Karpas-422 (cell line): ENCODE measurements at regions not wholly inside any gene's neighbourhood (a gene's known extent, or its start where the extent isn't known, plus 50 kb on each side); places are given as distances from the start of the nearest gene placed in this dataset.

Experiments
- DNase-seq: peaks from one replicate; pipeline ENCODE4 v3.0.0-alpha.2; 2015
- H2AFZ ChIP-seq: fragments of 200-600 bp; sonication (generic); 2 replicates; pipeline ENCODE4 v1.6.1; 2014; ENCODE audit warnings: antibody characterized with exemption, low read length, mixed read lengths
- H3K27ac ChIP-seq: fragments of 200-600 bp; sonication (generic); 2 replicates; pipeline ENCODE4 v1.5.1; 2014; ENCODE audit warnings: mild to moderate bottlenecking, low read length, moderate library complexity
- H3K27me3 ChIP-seq: fragments of 200-600 bp; sonication (generic); 2 replicates; pipeline ENCODE4 v1.6.1; 2014; ENCODE audit warnings: low read length, mixed read lengths
- H3K36me3 ChIP-seq: fragments of 200-600 bp; sonication (generic); 2 replicates; pipeline ENCODE4 v1.6.1; 2014; ENCODE audit warnings: low read length, mixed read lengths; ENCODE audit not compliant: insufficient read depth
- H3K4me1 ChIP-seq: fragments of 200-600 bp; sonication (generic); 2 replicates; pipeline ENCODE4 v1.6.1; 2014; ENCODE audit warnings: mild to moderate bottlenecking, low read length, mixed read lengths
- H3K4me2 ChIP-seq: fragments of 200-600 bp; sonication (generic); 2 replicates; pipeline ENCODE4 v1.6.1; 2014; ENCODE audit warnings: low read length, low read depth, mild to moderate bottlenecking; ENCODE audit not compliant: poor library complexity, severe bottlenecking
- H3K4me3 ChIP-seq: fragments of 200-600 bp; sonication (generic); 2 replicates; pipeline ENCODE4 v1.5.1; 2014; ENCODE audit warnings: mild to moderate bottlenecking, antibody characterized with exemption, low read length, mixed read lengths
- H3K79me2 ChIP-seq: fragments of 200-600 bp; sonication (generic); 2 replicates; pipeline ENCODE4 v1.6.1; 2014; ENCODE audit warnings: mild to moderate bottlenecking, low read length, mixed read lengths
- H3K9ac ChIP-seq: fragments of 200-600 bp; sonication (generic); 2 replicates; pipeline ENCODE4 v1.6.0; 2014; ENCODE audit warnings: low read length
- H3K9me2 ChIP-seq: fragments of 200-600 bp; sonication (generic), shearing (Covaris generic); replicated peaks from 2 replicates; pipeline ENCODE4 v1.6.0; 2014; ENCODE audit warnings: mild to moderate bottlenecking, low read length, moderate library complexity; ENCODE audit not compliant: insufficient read depth
- H3K9me3 ChIP-seq: fragments of 300-700, 200-600 bp; sonication (generic); 2 replicates; pipeline ENCODE4 v1.6.1; 2014; ENCODE audit warnings: low read length, mixed read lengths
- H4K20me1 ChIP-seq: fragments of 200-600 bp; sonication (generic); 2 replicates; pipeline ENCODE4 v1.6.1; 2014; ENCODE audit warnings: mild to moderate bottlenecking, antibody characterized with exemption, low read length, low read depth; ENCODE audit not compliant: insufficient read depth

GRCh38 chr7:46003161-46003560 lies 82.1 kb upstream of the IGFBP3 start:
- H3K27me3 ChIP-seq: no peaks in the 10 kb centered on the region
- no peaks in the 10 kb centered on the region for H3K36me3 ChIP-seq
- no peak for DNase-seq
- no peak overlapping the region for H3K9ac ChIP-seq
- H4K20me1 ChIP-seq: no peaks in the 10 kb centered on the region
- H3K9me2 ChIP-seq: no peaks in the 10 kb centered on the region
- H3K79me2 ChIP-seq: no peaks in the 10 kb centered on the region
- H3K4me1 ChIP-seq: peaks cover 11% of the 10 kb centered on the region
- H3K4me3 ChIP-seq: no peak overlapping the region
- no peak overlapping the region for H3K4me2 ChIP-seq
- no peak overlapping the region for H3K27ac ChIP-seq
- no peak overlapping the region for H2AFZ ChIP-seq
- H3K9me3 ChIP-seq: no peaks in the 10 kb centered on the region

GRCh38 chr7:46000513-46000912 lies 79.4 kb upstream of the IGFBP3 start:
- no peaks in the 10 kb centered on the region for H4K20me1 ChIP-seq
- H3K9ac ChIP-seq: no peak overlapping the region
- no peaks in the 10 kb centered on the region for H3K9me2 ChIP-seq
- H3K36me3 ChIP-seq: no peaks in the 10 kb centered on the region
- 0 out of 2 replicates have a peak, but pooled peaks cover 3% of the 10 kb centered on the region for H3K27me3 ChIP-seq
- H3K4me2 ChIP-seq: no peak overlapping the region
- no peak overlapping the region for H2AFZ ChIP-seq
- no peaks in the 10 kb centered on the region for H3K9me3 ChIP-seq
- H3K79me2 ChIP-seq: no peaks in the 10 kb centered on the region
- H3K4me1 ChIP-seq: peaks cover 11% of the 10 kb centered on the region
- no peak for DNase-seq
- no peak overlapping the region for H3K27ac ChIP-seq
- no peak overlapping the region for H3K4me3 ChIP-seq

DNA sequence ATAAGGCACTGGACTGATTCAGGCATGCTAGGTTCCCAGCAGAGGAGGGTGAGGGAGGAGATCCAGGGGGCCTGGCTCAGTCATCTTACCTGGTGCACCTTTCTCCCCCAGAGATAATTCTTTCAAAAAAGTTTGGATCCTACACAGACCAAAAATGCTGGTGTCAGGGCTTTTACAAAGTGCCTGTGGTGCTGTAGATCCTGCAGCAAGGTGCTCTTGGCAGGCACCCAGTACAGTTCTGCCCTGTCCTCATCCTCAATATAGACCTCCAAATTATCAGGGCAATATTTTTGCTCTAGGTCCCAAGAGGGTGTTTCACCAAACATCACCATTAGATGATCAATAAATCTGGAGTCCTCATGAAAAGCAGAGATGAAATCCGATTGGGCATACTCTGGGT lies 78.5 kb upstream of the IGFBP3 start:
- Histone ChIP-seq H3K36me3 (no peaks in the 10 kb centered on the region), H3K4me2 (no peak overlapping the region), H3K27me3 (0 out of 2 replicates have a peak, but pooled peaks cover 3% of the 10 kb centered on the region), H3K4me1 (peaks cover 6% of the 10 kb centered on the region), H2AFZ (no peak overlapping the region), H3K9ac (no peak overlapping the region), H3K9me2 (no peaks in the 10 kb centered on the region), H3K79me2 (no peaks in the 10 kb centered on the region), H3K9me3 (no peaks in the 10 kb centered on the region), H3K4me3 (no peak overlapping the region), H4K20me1 (no peaks in the 10 kb centered on the region), H3K27ac (no peak overlapping the region)
- DNase-seq: no peak

- Histone ChIP-seq H3K9ac (no peak overlapping the region), H3K9me2 (no peaks in the 10 kb centered on the region), H4K20me1 (no peaks in the 10 kb centered on the region), H3K4me2 (no peak overlapping the region), H3K27ac (no peak overlapping the region), H3K4me3 (no peak overlapping the region), H3K36me3 (no peaks in the 10 kb centered on the region), H3K27me3 (0 out of 2 replicates have a peak, but pooled peaks cover 3% of the 10 kb centered on the region), H3K4me1 (no peaks in the 10 kb centered on the region), H2AFZ (no peak overlapping the region), H3K9me3 (no peaks in the 10 kb centered on the region), H3K79me2 (no peaks in the 10 kb centered on the region)
- no peak for DNase-seq
Measured at GRCh38 chr7:45998506-45998905, 77.4 kb upstream of the IGFBP3 start.

DNA sequence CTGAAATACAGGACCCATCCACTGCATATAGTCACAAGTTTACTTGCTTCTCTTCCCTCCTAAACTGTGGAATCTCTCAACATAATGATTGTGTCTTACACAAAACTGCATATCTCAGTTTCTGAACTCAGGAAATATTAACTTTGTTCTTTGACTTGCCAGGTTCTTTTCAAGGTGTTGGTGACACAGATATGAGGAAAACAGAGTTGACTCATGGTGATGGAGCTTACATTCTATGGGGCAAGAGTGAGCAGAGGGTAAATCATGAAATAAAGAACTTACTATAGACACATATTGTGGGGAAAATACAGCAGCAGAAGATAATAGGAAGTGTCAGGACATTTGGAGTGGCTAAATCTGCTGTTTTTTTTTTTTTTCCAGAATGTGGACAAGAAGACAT lies 72.5 kb upstream of the IGFBP3 start:
- H3K9me3 ChIP-seq: no peaks in the 10 kb centered on the region

DNA sequence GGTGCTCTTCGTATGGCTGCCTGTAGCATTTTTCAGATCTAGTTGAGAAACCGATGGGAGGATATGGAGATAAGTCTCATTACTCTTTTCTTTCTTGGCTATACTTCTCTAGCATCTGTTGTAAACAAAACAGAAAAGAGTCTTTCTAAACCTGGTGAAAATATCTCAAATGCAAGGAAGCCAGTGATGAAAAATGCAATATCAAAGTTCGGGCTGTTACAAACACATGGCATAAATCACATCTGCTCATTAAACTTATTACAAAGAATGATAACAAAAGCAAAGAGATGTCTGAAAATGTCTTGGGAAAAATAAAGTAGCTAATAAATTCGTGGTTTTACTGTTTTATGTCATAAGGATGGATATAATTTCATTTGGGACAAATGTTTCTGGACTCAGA lies 71.8 kb upstream of the IGFBP3 start:
- Histone ChIP-seq H3K4me3 (no peak overlapping the region), H3K36me3 (no peaks in the 10 kb centered on the region), H2AFZ (no peak overlapping the region), H3K9me2 (no peaks in the 10 kb centered on the region), H3K27me3 (0 out of 2 replicates have a peak, but pooled peaks cover 3% of the 10 kb centered on the region), H3K9ac (no peak overlapping the region), H3K4me1 (no peaks in the 10 kb centered on the region), H3K4me2 (no peak overlapping the region), H3K79me2 (no peaks in the 10 kb centered on the region), H4K20me1 (no peaks in the 10 kb centered on the region), H3K9me3 (no peaks in the 10 kb centered on the region), H3K27ac (no peak overlapping the region)
- no peak for DNase-seq

More for the DNA sequence above, 72.5 kb upstream of the IGFBP3 start:
- Histone ChIP-seq H3K4me2 (no peak overlapping the region), H3K9ac (no peak overlapping the region), H3K79me2 (no peaks in the 10 kb centered on the region), H3K9me2 (no peaks in the 10 kb centered on the region), H3K36me3 (no peaks in the 10 kb centered on the region), H3K27me3 (0 out of 2 replicates have a peak, but pooled peaks cover 3% of the 10 kb centered on the region), H3K27ac (no peak overlapping the region), H2AFZ (no peak overlapping the region), H3K4me3 (no peak overlapping the region), H4K20me1 (no peaks in the 10 kb centered on the region), H3K4me1 (no peaks in the 10 kb centered on the region)
- DNase-seq: no peak

GRCh38 chr7:45990276-45990675 lies 69.2 kb upstream of the IGFBP3 start:
- no peak overlapping the region for H3K9ac ChIP-seq
- no peaks in the 10 kb centered on the region for H3K9me2 ChIP-seq
- H3K4me1 ChIP-seq: no peaks in the 10 kb centered on the region
- H3K9me3 ChIP-seq: no peaks in the 10 kb centered on the region
- no peak overlapping the region for H2AFZ ChIP-seq
- no peak for DNase-seq
- H3K27ac ChIP-seq: no peak overlapping the region
- H3K79me2 ChIP-seq: no peaks in the 10 kb centered on the region
- no peak overlapping the region for H3K4me2 ChIP-seq
- H4K20me1 ChIP-seq: no peaks in the 10 kb centered on the region
- no peak overlapping the region for H3K4me3 ChIP-seq
- no peaks in the 10 kb centered on the region for H3K27me3 ChIP-seq
- H3K36me3 ChIP-seq: no peaks in the 10 kb centered on the region

- no peaks in the 10 kb centered on the region for H3K36me3 ChIP-seq
- H4K20me1 ChIP-seq: no peaks in the 10 kb centered on the region
- no peaks in the 10 kb centered on the region for H3K9me3 ChIP-seq
- no peak overlapping the region for H3K9ac ChIP-seq
- H3K27me3 ChIP-seq: no peaks in the 10 kb centered on the region
- no peaks in the 10 kb centered on the region for H3K4me1 ChIP-seq
- DNase-seq: no peak
- no peaks in the 10 kb centered on the region for H3K79me2 ChIP-seq
- H3K4me2 ChIP-seq: no peak overlapping the region
- no peak overlapping the region for H2AFZ ChIP-seq
- H3K4me3 ChIP-seq: no peak overlapping the region
- no peak overlapping the region for H3K27ac ChIP-seq
- no peaks in the 10 kb centered on the region for H3K9me2 ChIP-seq
Measured at GRCh38 chr7:45988405-45989057, 67.5 kb upstream of the IGFBP3 start.
